GM23338 (cell line): ENCODE measurements at regions not wholly inside any gene's neighbourhood (a gene's known extent, or its start where the extent isn't known, plus 50 kb on each side); places are given as distances from the start of the nearest gene placed in this dataset.

Source experiments
- ATAC-seq: fragments of 200-7000 bp; cut with Tn5 transposase; 3 replicates; pipeline ENCODE4 v1.9.1; 2020
- DNase-seq: peaks from one replicate; pipeline ENCODE4 v3.0.0-alpha.2; 2015; ENCODE audit warnings: low spot score
- H2AFZ ChIP-seq: fragments of 200-600 bp; sonication (generic); 2 replicates; pipeline ENCODE4 v1.8.0; 2016; ENCODE audit warnings: antibody characterized with exemption, mild to moderate bottlenecking, moderate library complexity
- H3F3A ChIP-seq: fragments of 200-600 bp; sonication (generic); replicated peaks from 2 replicates; pipeline ENCODE4 v1.8.0; 2017; ENCODE audit warnings: antibody characterized with exemption, mixed run types, low read depth
- H3K27ac ChIP-seq: fragments of 200-600 bp; sonication (generic); 2 replicates; pipeline ENCODE4 v1.6.1; 2016; ENCODE audit warnings: low read depth
- H3K27me3 ChIP-seq: fragments of 200-600 bp; sonication (generic); 2 replicates; pipeline ENCODE4 v1.8.0; 2016; ENCODE audit warnings: mild to moderate bottlenecking, mixed run types, moderate library complexity; ENCODE audit not compliant: insufficient read depth
- H3K36me3 ChIP-seq: fragments of 200-600 bp; sonication (generic); 2 replicates; pipeline ENCODE4 v1.8.0; 2016; ENCODE audit warnings: mild to moderate bottlenecking; ENCODE audit not compliant: insufficient read depth
- H3K4me1 ChIP-seq: fragments of 200-600 bp; sonication (generic); 2 replicates; pipeline ENCODE4 v1.8.0; 2016; ENCODE audit warnings: mild to moderate bottlenecking, moderate library complexity; ENCODE audit not compliant: insufficient read depth
- H3K4me2 ChIP-seq: fragments of 200-600 bp; sonication (generic); 2 replicates; pipeline ENCODE4 v1.7.1; 2017; ENCODE audit warnings: mixed run types
- H3K4me3 ChIP-seq: fragments of 200-600 bp; sonication (generic); 2 replicates; pipeline ENCODE4 v1.6.1; 2016; ENCODE audit warnings: mixed run types
- H3K79me2 ChIP-seq: fragments of 200-600 bp; sonication (generic); replicated peaks from 2 replicates; pipeline ENCODE4 v1.8.0; 2017; ENCODE audit warnings: mild to moderate bottlenecking; ENCODE audit not compliant: insufficient read depth
- H3K9me2 ChIP-seq: fragments of 200-600 bp; sonication (generic); 2 replicates; pipeline ENCODE4 v1.8.0; 2017; ENCODE audit not compliant: insufficient read depth
- H4K20me1 ChIP-seq: fragments of 200-600 bp; sonication (generic); replicated peaks from 2 replicates; pipeline ENCODE4 v1.8.0; 2017; ENCODE audit warnings: mild to moderate bottlenecking; ENCODE audit not compliant: insufficient read depth
- H3K27ac Mint-ChIP-seq: 2 replicates; pipeline ENCODE4 v1.8.0; 2020; ENCODE audit warnings: inconsistent platforms, mild to moderate bottlenecking, moderate library complexity, mixed read lengths
- H3K27me3 Mint-ChIP-seq: 3 replicates; pipeline ENCODE4 v1.8.0; 2022; ENCODE audit warnings: low read depth, mild to moderate bottlenecking, moderate library complexity, mixed read lengths, inconsistent platforms; ENCODE audit not compliant: insufficient read depth, poor library complexity
- H3K36me3 Mint-ChIP-seq: 3 replicates; pipeline ENCODE4 v1.8.0; 2021; ENCODE audit warnings: low read depth, mild to moderate bottlenecking, inconsistent platforms, moderate library complexity, mixed read lengths
- H3K4me1 Mint-ChIP-seq: 3 replicates; pipeline ENCODE4 v1.8.0; 2020; ENCODE audit warnings: mild to moderate bottlenecking, inconsistent platforms, mixed read lengths
- H3K4me3 Mint-ChIP-seq: 3 replicates; pipeline ENCODE4 v1.8.0; 2021; ENCODE audit warnings: moderate library complexity, mild to moderate bottlenecking, inconsistent platforms, mixed read lengths
- H3K9me3 Mint-ChIP-seq: 3 replicates; pipeline ENCODE4 v1.8.0; 2020; ENCODE audit warnings: moderate library complexity, mild to moderate bottlenecking, inconsistent platforms, mixed read lengths
- CREB1 ChIP-seq: fragments of 250-450 bp; sonication (Bioruptor Pico); IDR thresholded peaks from 2 replicates; pipeline ENCODE4 v1.5.0; 2020; ENCODE audit warnings: low read depth, mild to moderate bottlenecking, moderate library complexity
- ETS1 ChIP-seq: IDR thresholded peaks from 2 replicates; pipeline ENCODE4 v1.6.1; 2016; ENCODE audit warnings: antibody characterized with exemption
- EZH2 ChIP-seq: fragments of 200-600 bp; sonication (generic); IDR thresholded peaks from one replicate; pipeline ENCODE4 v1.8.0; 2017; ENCODE audit warnings: antibody characterized with exemption, mild to moderate bottlenecking, low read depth; ENCODE audit not compliant: unreplicated experiment
- EZH2phosphoT487 ChIP-seq: fragments of 200-600 bp; sonication (generic); IDR thresholded peaks from one replicate; pipeline ENCODE4 v1.8.1; 2018; ENCODE audit warnings: antibody characterized with exemption; ENCODE audit not compliant: unreplicated experiment
- JUNB ChIP-seq: IDR thresholded peaks from one replicate; pipeline ENCODE4 v1.6.1; 2016; ENCODE audit warnings: antibody characterized with exemption; ENCODE audit not compliant: unreplicated experiment
- NANOG ChIP-seq: IDR thresholded peaks from 2 replicates; pipeline ENCODE4 v1.6.1; 2016; ENCODE audit warnings: antibody characterized with exemption, borderline replicate concordance
- STAT1 ChIP-seq: IDR thresholded peaks from one replicate; pipeline ENCODE4 v1.6.1; 2016; ENCODE audit warnings: antibody characterized with exemption; ENCODE audit not compliant: unreplicated experiment
- ZNF114 ChIP-seq: fragments of 250-450 bp; sonication (Bioruptor Pico); IDR thresholded peaks from 2 replicates; pipeline ENCODE4 v1.5.0; 2020; ENCODE audit warnings: mild to moderate bottlenecking, moderate library complexity
- ZNF331 ChIP-seq: fragments of 250-450 bp; sonication (Bioruptor Pico); IDR thresholded peaks from 2 replicates; pipeline ENCODE4 v1.5.0; 2020; ENCODE audit warnings: low read depth, mild to moderate bottlenecking, moderate library complexity
- ZNF462 ChIP-seq: fragments of 250-450 bp; sonication (Bioruptor Pico); IDR thresholded peaks from 2 replicates; pipeline ENCODE4 v1.5.0; 2020; ENCODE audit warnings: mild to moderate bottlenecking, moderate library complexity
- TF ChIP-seq, protein P1 (sequence below), 2 experiments: fragments of 200-600 bp in 1 of 2; sonication (generic) in 1 of 2; conservative IDR thresholded peaks; 2 replicates each; pipeline versions ENCODE4 v1.5.1 to v1.6.1; 2016 to 2017; ENCODE audit warnings: antibody characterized with exemption in 2 of 2, low read depth in 2 of 2, mild to moderate bottlenecking in 2 of 2, moderate library complexity in 1 of 2
- TF ChIP-seq, protein P2 (sequence below): IDR thresholded peaks from one replicate; pipeline ENCODE4 v1.6.1; 2018; ENCODE audit warnings: antibody characterized with exemption; ENCODE audit not compliant: unreplicated experiment

DNA sequence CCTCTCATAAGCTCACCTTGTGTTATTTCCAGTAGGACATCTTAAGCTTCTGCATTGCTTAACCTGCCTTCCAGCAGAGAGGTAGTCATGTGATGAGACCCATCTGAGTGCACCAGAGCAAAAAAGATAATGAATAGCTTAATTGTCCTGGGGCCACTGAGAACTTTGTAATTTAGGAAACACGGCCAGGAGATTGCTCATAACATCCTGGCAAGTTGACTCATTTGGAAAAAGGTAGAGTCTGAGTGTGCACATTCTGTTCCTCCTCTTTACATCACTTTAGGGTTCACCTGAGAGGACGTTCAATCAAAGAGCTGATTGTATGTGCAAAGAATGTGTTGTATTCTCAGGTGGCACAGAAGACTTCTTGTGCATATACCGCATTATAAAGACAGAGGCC, 830.2 kb upstream of the SOX11 start:
- H3K4me3 Mint-ChIP-seq: no peak overlapping the region
- H2AFZ ChIP-seq: no peak overlapping the region

More for the DNA sequence above, 830.2 kb upstream of the SOX11 start:
- H3K36me3 Mint-ChIP-seq: peaks cover 4% of the 10 kb centered on the region; the same call in 2 of the 3 replicates
- peaks cover 4% of the 10 kb centered on the region for H3K27me3 Mint-ChIP-seq
- Histone ChIP-seq H4K20me1 (no peaks in the 10 kb centered on the region), H3K4me1 (no peaks in the 10 kb centered on the region), H3K79me2 (no peaks in the 10 kb centered on the region), H3K36me3 (no peaks in the 10 kb centered on the region), H3K4me3 (no peak overlapping the region), H3K27ac (no peak overlapping the region), H3F3A (no peaks in the 10 kb centered on the region), H3K4me2 (no peak overlapping the region), H3K27me3 (no peaks in the 10 kb centered on the region), H3K9me2 (no peaks in the 10 kb centered on the region)
- DNase-seq: no peak
- ATAC-seq: no peak
- peaks cover 72% of the 10 kb centered on the region for H3K9me3 Mint-ChIP-seq
- no peak overlapping the region for H3K27ac Mint-ChIP-seq
- H3K4me1 Mint-ChIP-seq: no peaks in the 10 kb centered on the region
- TF ChIP-seq ZNF331 (CRISPR knock-in tag): no peak
- TF ChIP-seq NANOG: no peak
- no peak for TF ChIP-seq EZH2
- no peak for TF ChIP-seq ETS1
- TF ChIP-seq JUNB: no peak
- TF ChIP-seq ZNF114 (CRISPR knock-in tag): no peak
- TF ChIP-seq, protein P1, sequence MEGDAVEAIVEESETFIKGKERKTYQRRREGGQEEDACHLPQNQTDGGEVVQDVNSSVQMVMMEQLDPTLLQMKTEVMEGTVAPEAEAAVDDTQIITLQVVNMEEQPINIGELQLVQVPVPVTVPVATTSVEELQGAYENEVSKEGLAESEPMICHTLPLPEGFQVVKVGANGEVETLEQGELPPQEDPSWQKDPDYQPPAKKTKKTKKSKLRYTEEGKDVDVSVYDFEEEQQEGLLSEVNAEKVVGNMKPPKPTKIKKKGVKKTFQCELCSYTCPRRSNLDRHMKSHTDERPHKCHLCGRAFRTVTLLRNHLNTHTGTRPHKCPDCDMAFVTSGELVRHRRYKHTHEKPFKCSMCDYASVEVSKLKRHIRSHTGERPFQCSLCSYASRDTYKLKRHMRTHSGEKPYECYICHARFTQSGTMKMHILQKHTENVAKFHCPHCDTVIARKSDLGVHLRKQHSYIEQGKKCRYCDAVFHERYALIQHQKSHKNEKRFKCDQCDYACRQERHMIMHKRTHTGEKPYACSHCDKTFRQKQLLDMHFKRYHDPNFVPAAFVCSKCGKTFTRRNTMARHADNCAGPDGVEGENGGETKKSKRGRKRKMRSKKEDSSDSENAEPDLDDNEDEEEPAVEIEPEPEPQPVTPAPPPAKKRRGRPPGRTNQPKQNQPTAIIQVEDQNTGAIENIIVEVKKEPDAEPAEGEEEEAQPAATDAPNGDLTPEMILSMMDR (conservative IDR thresholded peaks at IDR 0.05; ENCODE audit: low read depth in 2 of 2): no peak
- no peak for TF ChIP-seq ZNF462 (CRISPR knock-in tag)
- no peak for TF ChIP-seq STAT1
- no peak for TF ChIP-seq EZH2phosphoT487
- TF ChIP-seq, protein P2, sequence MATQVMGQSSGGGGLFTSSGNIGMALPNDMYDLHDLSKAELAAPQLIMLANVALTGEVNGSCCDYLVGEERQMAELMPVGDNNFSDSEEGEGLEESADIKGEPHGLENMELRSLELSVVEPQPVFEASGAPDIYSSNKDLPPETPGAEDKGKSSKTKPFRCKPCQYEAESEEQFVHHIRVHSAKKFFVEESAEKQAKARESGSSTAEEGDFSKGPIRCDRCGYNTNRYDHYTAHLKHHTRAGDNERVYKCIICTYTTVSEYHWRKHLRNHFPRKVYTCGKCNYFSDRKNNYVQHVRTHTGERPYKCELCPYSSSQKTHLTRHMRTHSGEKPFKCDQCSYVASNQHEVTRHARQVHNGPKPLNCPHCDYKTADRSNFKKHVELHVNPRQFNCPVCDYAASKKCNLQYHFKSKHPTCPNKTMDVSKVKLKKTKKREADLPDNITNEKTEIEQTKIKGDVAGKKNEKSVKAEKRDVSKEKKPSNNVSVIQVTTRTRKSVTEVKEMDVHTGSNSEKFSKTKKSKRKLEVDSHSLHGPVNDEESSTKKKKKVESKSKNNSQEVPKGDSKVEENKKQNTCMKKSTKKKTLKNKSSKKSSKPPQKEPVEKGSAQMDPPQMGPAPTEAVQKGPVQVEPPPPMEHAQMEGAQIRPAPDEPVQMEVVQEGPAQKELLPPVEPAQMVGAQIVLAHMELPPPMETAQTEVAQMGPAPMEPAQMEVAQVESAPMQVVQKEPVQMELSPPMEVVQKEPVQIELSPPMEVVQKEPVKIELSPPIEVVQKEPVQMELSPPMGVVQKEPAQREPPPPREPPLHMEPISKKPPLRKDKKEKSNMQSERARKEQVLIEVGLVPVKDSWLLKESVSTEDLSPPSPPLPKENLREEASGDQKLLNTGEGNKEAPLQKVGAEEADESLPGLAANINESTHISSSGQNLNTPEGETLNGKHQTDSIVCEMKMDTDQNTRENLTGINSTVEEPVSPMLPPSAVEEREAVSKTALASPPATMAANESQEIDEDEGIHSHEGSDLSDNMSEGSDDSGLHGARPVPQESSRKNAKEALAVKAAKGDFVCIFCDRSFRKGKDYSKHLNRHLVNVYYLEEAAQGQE: no peak
- TF ChIP-seq CREB1: no peak
